ENCODE measurements at regions not wholly inside any gene's neighbourhood (a gene's known extent, or its start where the extent isn't known, plus 50 kb on each side); places are given as distances from the start of the nearest gene placed in this dataset.

DNA sequence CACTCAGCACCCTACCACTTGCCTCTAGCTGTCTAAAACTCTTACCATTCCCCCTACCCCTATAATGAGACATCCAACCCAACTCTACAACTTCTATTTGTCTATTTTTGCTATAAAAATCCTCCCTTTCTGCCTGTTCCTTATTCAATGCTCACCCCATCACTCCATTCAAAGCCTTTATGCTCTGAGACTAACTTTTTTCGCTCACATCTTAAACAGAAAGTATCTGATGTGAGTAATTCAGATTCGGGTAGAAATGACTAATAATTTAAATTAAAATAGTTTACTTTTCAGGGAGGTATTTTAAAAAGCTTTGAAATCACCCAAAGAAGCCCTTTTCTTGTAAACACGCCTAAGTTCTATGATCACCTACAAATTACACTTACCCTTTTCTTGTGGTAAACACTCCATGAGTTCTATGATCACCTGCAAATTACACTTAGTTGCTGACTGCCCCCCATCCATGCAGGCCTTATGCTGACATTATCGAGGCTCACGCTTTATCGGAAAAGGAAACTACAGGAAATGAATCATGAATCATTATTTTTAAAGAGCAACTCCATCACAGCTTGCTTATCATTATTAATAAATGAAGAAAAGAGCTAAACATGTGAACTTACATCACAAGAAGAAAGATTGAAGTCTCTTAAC lies 168.7 kb upstream of the PPP1R2C start:
- DNase-seq = no peak

GRCh38 chrX:42948723-42949657 lies 171.0 kb upstream of the PPP1R2C start:
- no peak for DNase-seq

DNA sequence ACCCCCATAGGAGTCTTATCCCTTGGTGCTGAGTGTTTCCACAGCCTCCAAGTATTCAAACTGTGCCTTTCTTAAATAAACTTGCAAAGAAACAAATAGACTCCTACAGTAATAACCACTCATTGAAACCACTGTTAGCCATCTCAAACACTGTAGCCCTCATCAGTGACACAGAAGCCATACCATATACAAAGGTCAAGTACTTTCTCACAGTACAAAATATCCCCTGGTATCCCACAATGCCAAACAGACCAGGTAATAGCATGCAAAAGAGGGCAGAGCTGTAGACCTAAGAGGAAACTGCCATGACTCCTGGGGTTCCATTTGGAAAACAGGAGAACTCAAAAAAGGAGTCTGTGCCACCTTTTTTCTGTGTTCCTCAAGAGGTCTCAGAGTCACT lies 173.8 kb upstream of the PPP1R2C start:
- no peak for DNase-seq

- no peak for DNase-seq
Observed at GRCh38 chrX:42952621-42953020, 174.7 kb upstream of the PPP1R2C start.

DNA sequence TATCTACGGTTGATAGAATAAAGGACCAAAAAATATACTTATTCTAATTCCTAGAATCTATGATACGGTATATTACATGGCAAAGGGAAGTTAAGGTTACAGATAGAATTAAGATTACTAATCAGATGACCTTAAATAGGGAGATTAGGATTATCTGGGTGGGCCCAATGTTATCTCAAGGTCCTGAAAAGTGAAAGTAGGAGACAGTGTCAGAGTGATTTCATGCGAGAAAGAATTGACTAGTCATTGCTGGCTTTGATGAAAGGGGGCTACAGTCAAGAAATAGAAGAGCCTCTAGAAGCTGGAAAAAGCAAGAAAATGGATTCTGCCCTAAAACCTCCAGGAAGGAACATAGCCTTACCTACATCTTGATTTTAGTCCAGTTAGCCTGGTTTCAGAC lies 176.9 kb upstream of the PPP1R2C start:
- DNase-seq = no peak

DNA sequence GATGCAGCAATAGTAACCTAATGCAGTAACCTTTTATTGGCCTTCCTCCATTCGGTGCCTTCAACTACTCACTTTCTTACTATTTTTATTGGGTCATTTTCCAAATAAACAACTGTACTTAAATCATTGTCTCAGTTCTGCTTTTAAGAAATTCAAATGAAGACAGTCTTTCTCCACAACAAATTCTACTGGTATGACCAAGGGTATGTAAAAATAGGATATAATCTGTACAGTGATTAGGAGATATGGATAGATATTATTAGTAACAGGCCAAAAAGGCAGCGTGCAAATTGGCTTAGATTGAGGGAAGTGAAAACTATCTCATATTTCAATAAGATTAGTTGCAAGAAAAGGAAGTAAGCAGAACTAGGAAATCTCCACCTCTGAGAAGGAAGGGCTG lies 177.4 kb upstream of the PPP1R2C start:
- DNase-seq = no peak

DNA sequence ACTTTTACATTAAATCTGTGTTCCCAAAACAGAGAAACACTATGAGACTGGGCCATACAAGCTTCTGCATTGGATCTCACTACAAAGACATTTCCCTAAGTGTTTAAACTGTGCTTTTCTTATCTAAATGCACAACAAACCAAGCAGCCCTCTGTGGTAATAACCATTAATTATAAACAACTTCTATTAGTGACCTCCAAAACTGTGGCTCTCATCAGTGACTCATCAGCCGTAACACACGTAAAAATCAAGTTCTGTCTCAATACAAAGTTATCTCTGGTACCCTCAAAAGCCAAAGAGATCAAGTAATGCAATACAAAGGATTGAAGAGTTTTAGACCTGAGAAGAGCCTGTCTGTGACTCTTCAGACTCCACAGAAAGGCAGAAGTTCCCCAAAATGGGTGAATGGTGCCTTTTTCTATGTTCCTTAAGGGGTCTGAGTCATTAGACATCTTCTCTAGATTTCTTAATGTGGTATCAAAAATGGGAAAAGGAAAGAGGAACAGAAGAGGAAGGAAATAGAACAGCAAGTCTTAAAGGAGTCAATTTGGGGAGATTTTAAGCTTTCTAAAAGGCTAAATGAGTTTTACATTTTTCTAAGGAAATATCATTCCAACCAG lies 189.8 kb upstream of the PPP1R2C start:
- DNase-seq = no peak

- no peak for DNase-seq
Observed at GRCh38 chrX:42973321-42973720, 195.4 kb upstream of the PPP1R2C start.

GRCh38 chrX:42975906-42976305 lies 197.9 kb upstream of the PPP1R2C start:
- no peak for DNase-seq

- DNase-seq = no peak
Observed at GRCh38 chrX:42976746-42977366, 198.9 kb upstream of the PPP1R2C start.

DNA sequence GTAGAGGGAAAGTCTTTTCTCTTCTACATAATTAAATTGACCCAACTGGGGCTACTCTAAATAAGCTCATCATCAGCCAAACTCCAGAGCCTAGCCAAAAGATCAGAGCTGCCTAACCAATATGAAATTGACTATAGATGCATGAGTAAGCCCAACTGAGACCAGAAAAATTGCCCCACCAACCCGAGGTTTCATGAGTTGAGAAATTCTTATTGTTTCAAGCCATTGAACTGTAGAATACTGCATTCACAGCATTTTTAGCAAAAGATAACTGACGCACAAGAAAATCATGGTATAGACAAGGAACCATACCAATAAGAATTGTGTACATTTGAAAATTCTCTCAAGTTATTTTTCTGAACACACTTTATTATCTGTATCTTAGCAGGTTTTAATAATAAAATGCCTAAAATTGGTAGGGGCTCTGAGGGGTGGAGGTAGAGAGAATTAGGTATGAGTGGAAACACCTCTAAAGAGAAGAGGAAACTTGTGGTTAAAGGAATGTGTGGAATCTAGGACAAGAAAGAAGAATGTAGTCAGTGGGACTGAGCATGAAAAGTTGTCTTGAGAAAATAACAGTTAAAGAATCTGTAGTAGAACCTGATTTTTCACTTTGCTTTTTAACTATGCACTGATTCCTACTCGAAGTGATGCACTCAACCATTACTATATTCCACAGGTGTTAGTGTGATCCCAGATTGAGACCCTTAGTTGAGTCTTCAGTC lies 200.9 kb upstream of the PPP1R2C start:
- no peak for DNase-seq

DNA sequence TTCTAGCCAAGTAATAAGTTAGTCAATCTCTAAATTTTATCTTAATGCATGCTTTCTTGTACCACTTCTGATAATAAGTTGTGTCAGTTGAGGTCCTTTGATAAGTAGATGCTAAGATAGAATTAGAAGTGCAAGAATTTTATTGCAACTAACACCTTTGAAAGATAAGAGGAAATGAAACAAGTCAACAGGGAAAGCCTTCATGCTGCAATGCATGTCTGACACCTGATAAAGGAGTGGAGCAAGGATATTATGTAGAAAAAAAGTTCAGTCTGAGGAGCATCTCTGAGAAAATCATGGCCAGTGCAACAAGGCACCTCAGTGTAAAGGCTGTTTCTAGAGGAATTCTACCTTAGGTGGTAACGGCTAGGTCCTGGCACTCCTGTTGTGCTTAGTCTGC lies 210.7 kb upstream of the PPP1R2C start:
- no peak for DNase-seq

- DNase-seq = no peak
Observed at GRCh38 chrX:42992199-42992943, 214.4 kb upstream of the PPP1R2C start.

DNA sequence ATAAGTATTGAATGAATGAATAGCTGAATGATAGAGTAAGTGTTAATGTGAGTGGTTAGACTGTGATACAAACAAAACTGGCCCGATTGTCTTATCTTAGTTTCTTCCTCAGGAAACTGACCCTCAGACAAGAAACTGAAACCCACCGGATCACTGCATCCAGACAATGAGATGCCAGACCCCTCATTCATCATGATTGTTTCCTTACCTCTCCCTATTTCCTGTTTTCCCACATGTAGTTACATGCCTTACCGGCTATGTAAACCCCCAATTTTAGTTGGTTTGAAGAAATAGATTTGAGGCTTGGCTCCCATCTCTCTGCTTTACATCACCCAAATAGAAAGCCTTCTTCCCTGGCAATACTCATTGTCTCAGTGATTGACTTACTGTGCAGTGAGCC lies 218.9 kb upstream of the PPP1R2C start:
- no peak for DNase-seq

DNA sequence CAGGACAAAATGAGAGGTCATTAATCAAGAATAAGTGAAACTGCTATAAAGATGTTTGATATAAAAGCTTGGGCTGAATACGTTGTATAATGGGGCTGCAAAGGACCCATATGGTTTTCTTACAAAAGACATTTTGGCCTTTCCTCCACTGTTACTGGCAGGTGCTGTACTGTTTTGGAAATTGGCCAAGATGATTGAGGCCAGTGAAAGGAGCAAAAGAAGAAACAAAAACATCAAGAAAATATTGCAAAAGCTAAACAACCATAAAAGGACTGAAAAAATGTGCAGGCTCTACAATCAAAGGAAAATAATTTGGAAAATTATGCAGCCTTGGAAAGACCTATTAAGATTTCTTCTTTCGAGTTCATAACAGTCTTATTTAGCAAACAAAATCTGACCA lies 222.2 kb upstream of the PPP1R2C start:
- DNase-seq = no peak

DNA sequence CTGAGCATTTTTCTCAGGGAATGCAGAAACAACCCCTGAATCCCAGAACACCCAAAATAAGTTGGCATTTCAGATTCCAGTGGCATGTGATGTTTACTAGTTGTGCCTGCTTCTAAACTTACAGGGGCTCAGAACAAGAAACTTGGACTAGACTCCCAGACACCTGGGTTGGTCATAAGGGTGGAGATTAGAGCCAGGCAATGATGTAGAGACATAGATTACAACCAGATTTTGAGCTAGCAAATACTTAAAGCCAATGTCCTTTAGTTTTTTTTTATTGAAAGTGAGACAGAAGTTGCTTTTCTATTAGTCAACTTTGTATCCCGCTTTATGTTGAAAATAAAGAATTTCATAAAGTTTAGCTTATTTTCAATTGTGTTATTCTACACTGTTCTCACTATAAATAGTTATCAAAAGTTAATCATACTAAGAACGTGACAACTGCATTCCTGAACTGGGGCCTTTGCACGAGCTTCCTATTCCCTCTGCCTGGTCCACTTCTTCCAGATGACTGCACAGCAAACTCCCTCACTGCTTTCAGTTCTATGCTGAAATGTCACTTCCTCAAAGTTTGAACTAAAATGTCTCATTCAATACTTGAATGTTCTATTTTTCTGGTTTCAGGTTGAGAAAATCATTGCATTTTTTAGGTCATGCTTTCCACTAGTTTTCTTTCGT lies 224.7 kb upstream of the PPP1R2C start:
- DNase-seq = no peak

GRCh38 chrX:43003204-43003565 lies 225.2 kb upstream of the PPP1R2C start:
- DNase-seq = no peak

DNA sequence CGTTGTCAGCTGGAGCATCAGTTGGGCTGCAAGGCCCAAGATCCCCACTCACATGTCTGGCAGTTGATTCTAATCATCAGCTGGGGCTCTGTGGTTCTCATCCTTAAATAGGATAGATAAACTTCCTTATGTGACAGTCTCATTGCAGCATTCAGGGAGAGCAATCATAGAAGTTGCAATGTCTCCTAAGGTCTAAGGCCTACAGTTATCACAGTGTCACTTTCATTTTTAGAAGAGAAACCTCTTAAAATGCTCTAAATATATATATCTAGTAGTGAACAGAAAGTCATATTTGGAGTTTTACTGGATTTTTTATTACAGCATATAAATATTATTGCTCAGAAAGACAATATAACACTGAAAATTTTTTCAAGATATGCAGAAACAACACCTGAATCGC lies 226.0 kb upstream of the PPP1R2C start:
- no peak for DNase-seq

DNA sequence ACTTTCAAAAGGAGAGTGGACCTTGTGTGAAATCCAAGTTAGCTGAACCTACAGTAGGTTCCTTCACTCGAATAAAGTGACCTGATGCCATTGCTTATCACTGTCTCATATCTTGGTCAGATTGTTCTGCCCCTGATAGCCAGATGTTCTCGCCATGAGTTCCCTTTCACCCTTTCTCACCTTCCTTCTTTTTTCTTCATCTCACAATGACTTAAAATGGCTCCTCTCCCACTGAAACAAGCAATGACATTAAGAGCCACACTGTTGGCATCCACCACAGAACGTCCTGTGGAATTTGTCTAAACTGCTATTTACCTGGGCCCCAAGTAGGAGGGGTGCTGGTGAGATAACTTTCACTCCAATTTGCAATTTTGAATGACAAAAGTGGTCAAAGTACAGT lies 227.6 kb upstream of the PPP1R2C start:
- no peak for DNase-seq

DNA sequence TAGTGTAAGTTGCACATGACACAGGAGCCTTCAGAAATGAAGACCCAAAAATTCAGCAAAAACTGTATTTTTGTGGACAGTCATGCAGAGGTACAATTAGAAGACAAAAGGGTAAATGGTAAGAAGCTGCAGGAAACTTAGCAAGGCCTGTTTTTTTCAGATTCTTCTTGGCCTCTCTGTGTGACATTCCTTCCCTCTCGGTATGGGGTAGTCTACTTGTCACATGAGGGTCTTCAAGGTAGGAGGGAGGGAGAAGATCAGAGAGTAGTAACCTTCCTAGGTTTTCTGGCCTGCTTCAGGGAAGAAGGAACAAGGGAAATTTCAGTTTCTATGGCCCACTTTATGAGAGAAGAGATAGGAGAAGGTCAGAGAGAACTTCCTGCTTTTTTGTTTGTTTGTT lies 230.4 kb upstream of the PPP1R2C start:
- DNase-seq = no peak

GRCh38 chrX:43016021-43016420 lies 238.1 kb upstream of the PPP1R2C start:
- no peak for DNase-seq

- no peak for DNase-seq
Observed at GRCh38 chrX:43018031-43018430, 240.1 kb upstream of the PPP1R2C start.

Data from KG1 (cell line).